Limb (tissue), 2 donors: ENCODE measurements at regions not wholly inside any gene's neighbourhood (a gene's known extent, or its start where the extent isn't known, plus 50 kb on each side); places are given as distances from the start of the nearest gene placed in this dataset.

Experiments
- DNase-seq, 2 donors: peaks; one replicate each; pipeline ENCODE4 v3.0.0-alpha.2; 2016; ENCODE audit errors: extremely low spot score in 2 of 2

GRCh38 chr5:51027271-51027670, 356.0 kb upstream of the ISL1 start:
- DNase-seq = peak in 1 of 2 donors; percentile 18

- no peak for DNase-seq
Observed at GRCh38 chr5:51028394-51028793, 354.9 kb upstream of the ISL1 start.

DNA sequence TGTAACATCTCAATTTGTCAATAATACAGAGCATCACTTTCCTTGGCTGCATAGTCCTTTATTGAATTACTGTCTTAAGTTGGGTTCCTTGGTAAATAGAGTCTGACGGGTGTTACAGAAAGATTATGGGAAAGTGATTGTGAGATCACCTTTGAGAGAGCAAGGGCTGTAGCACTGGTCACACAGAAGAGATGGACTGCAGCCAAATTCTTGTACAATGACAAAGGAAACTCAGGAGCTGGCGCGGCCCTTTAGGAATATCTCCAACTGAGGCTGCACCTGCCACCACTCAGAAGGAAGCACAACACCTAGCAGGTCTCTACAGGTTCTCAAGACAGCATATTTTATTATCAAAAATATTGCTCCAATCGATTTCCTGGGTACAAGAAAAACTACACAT, 350.0 kb upstream of the ISL1 start:
- DNase-seq = no peak

GRCh38 chr5:51034222-51034901, 348.9 kb upstream of the ISL1 start:
- DNase-seq = no peak

GRCh38 chr5:51039424-51040329, 343.6 kb upstream of the ISL1 start:
- DNase-seq = no peak

- no peak for DNase-seq
Observed at GRCh38 chr5:51043745-51044144, 339.5 kb upstream of the ISL1 start.

GRCh38 chr5:51047369-51047768, 335.9 kb upstream of the ISL1 start:
- DNase-seq = no peak

DNA sequence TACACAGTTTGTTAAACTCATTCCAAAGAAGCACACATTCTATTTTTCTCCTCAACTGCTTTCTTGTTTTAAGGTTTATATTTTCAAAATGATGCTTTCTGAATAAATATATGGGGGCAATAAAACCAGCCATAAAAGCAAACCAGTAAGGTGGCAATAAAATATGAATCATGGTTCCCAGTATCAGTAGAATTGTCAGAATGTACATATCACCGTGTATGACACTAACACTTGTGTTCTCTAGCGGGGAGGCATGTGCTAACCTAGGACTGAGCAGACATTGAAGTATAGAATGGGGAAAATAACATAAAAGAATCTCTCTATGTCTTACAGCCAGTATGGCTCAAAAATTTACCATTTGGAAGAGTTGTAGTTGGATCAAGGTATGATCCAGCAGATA, 329.9 kb upstream of the ISL1 start:
- DNase-seq = no peak

- DNase-seq = no peak
Observed at GRCh38 chr5:51060953-51061352, 322.3 kb upstream of the ISL1 start.

DNA sequence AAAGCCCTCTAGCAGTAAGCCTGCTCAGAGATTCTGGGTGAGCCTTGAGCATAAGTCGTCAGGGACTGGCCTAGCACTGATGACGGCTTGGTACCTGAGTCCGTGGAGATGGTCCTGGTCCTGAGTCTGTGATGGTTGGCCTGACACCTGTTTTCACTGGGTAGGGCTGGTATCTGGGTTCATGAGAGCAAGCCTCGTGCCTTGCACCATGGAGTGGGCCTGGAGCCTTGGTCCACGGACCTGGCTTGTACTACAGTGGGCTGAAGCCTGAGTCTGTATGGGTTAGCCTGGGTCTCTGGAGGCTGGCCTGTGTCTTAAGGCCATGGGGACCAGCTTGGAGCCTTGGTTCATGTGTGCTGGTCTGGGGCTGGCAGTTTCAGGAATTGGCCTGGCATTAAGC, 310.3 kb upstream of the ISL1 start:
- DNase-seq = no peak

GRCh38 chr5:51082741-51083140, 300.5 kb upstream of the ISL1 start:
- DNase-seq = no peak

- no peak for DNase-seq
Observed at GRCh38 chr5:51091816-51092215, 291.4 kb upstream of the ISL1 start.

GRCh38 chr5:51095486-51095885, 287.8 kb upstream of the ISL1 start:
- DNase-seq = no peak

GRCh38 chr5:51096859-51097258, 286.4 kb upstream of the ISL1 start:
- no peak for DNase-seq

DNA sequence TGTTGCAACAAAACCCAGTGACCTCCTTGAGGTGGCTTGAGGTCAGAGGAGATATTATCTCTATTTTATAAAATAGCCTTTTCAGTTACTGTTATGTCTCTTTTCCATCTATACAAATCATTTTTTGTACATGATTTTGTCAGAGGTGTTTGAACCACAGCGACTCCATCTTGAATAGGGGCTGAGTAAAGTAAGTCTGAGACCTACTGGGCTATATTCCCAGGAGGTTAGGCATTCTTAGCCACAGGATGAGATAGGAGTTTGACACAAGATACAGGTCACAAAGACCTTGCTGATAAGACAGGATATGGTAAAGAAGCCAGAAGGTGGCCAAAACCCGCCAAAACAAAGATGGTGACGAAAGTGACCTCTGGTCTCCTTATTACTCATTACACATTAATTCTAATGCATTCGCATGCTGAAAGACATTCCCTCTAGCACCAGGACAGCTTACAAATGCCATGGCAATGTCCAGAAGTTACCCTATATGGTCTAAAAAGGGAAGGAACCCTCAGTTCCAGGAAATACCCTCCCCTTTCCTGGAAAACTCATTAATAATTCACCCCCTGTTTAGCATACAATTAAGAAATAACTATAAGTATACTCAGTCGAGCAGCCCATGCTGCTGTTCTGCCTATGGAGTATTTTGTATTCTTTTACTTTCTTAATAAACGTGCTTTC, 283.9 kb upstream of the ISL1 start:
- DNase-seq = no peak

GRCh38 chr5:51104556-51104955, 278.7 kb upstream of the ISL1 start:
- DNase-seq = no peak

- DNase-seq = no peak
Observed at GRCh38 chr5:51109786-51110410, 273.4 kb upstream of the ISL1 start.

DNA sequence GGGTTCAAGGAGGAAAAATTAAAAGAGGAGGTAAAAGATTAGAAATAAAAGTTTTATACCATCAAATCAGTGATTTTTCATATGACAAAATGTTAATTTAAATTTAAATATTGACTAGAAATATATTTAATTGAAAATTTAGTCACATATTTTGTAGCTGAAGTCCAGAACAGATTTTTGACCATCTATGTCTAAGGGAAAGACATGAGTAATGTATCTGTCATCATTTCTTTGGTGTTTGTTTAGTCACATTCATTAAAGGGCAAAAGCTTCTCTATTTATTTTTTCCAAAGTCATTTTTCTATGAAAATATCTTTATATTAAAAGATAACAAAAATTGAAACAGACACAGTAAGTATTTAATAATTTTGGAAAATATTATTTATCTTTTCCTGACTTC, 252.0 kb upstream of the ISL1 start:
- no peak for DNase-seq

GRCh38 chr5:51138164-51138563, 245.1 kb upstream of the ISL1 start:
- no peak for DNase-seq

- DNase-seq = no peak
Observed at GRCh38 chr5:51148437-51148836, 234.8 kb upstream of the ISL1 start.

DNA sequence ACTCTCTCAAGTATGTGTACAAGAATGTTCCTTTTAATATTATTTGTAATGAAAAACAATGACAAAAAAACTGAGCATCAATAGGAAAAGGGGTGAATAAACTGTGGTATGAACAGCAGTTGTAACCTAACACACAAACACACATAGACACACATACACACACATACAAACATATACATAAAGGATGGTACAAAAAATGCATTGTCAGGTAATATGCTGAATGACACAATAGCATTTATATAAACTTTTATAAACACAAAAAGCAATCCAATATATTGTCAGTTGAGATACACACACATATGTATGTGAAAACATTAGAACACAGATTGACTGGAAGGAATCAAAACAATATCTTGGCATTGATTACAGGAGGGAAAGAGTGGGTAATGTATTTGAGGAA, 227.0 kb upstream of the ISL1 start:
- DNase-seq = no peak

GRCh38 chr5:51156838-51157237, 226.4 kb upstream of the ISL1 start:
- DNase-seq = no peak
